GM04504 (cell line): ENCODE measurements at regions not wholly inside any gene's neighbourhood (a gene's known extent, or its start where the extent isn't known, plus 50 kb on each side); places are given as distances from the start of the nearest gene placed in this dataset.

ENCODE experiments used
- DNase-seq: peaks from one replicate; pipeline ENCODE4 v3.0.0-alpha.2; 2012; ENCODE audit warnings: low read depth

DNA sequence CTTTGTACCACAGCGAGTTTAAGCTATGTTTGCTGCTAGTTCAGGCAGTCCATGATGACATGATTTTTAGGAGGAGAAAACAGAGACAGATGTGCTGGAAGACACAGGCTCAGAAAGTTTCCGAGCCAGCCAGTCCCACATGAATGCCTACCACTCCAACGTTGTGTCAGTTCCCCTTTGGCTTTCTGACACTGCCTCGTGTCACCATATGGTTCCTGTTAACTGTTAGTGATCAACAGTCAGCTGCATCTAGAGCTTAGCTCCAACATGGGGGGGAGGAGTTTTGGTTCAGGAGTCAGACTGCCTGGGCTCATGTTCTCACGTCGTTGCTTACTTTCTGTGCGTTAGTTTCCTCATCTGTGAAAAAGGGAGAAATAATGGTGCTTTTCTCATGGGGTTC lies 343.7 kb downstream of the MID1IP1 start:
- no peak for DNase-seq

DNA sequence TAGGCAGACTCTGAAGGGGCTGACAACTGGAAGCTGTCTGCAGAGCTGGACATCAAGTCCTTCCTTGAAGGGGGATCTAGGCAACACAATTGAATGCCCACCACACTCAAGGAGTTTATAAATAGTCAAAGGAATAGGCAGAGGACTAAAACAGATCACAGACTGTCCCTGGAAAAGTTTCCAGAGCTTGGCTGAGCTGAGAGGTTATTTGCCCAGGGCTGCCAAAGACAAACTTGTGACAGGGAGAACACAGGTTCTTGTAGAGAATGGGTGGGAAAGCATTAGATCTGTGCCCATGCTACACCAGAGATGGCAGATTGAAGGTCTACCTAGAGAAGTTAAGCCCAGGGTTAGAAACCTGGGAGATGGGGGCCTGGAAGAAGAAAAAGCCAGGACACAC lies 344.6 kb downstream of the MID1IP1 start:
- no peak for DNase-seq

DNA sequence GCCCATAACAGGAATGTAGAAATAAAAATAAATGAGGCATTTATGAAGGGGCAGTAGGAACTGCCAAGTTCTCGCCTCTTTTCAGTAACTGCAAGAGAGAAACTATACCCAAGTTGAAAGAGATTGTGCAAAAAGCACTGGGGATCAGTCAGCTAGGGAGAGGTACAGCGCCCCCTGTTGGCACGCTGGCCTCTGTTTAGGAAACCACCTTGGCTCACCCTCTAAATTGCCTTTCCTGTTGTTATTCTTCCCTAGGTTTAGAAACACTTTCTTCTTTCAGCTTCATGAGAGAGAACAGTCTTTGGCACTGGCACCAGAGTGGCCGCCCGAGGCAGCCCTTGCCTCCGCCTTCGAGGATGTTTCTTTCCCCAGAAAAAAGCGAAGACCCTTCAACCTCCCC lies 348.5 kb downstream of the MID1IP1 start:
- no peak for DNase-seq

DNA sequence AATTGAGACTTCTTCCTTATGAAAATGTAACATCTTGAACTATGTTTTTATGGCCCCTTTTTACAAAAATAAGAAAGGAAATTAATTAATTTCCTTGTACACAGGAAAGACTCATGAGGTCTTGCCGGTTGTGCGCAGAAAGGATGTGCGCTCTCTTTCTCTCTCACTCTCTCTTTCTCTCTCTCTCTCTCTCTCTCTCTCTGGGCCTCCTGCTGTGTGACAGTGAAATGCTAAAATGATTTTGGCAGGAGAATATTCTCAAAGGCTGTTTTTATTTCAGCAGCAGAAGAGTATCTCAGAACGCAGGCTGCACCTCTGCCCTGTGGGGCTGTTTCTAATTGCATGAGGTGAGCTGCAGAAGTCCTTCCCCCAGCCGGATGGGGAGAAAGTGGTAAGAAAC lies 349.0 kb downstream of the MID1IP1 start:
- DNase-seq = no peak

DNA sequence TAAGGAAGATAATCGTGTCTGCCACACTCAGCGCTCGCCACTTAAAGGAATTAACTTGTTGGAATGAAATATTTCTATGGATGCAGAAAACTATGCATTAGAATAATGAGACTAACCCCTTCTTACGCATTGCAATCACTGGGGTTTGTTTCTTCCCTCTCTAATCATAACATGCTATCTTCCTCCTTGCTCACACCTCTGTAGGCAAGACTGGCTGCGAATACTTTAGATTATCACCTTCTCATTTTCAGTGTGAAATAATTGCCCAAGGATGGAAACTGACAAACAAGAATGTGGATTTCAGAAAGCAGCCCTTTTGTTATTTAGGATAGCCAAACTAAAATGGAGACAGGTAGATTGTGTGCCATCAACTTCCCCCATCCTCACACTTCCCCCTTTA lies 349.4 kb downstream of the MID1IP1 start:
- DNase-seq = no peak

DNA sequence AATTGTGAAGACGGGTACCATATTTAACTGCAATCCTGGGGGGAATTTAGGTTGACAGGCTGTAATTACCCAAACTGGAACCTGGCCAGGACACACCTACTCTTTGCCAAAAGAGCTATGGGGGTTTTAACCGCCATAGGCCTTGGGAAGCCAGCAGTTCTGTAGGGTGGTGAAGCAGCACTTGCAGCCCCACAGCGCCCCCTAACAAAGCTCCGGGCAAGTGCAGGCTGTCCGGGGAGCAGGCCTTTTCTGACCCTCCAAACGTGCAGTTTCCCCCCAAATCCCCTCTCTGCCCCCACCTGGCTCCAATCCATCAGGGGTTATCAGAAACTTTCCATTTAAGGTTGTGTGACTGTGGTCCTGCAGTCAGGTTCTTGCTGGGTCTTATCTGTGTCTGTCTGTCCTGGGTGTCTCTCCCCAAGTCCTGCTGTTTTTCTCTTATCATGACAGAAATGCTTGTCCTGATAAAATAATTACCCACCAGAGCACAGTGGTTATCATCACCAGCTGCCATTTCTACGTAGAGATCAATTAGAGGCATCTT lies 350.9 kb downstream of the MID1IP1 start:
- no peak for DNase-seq

DNA sequence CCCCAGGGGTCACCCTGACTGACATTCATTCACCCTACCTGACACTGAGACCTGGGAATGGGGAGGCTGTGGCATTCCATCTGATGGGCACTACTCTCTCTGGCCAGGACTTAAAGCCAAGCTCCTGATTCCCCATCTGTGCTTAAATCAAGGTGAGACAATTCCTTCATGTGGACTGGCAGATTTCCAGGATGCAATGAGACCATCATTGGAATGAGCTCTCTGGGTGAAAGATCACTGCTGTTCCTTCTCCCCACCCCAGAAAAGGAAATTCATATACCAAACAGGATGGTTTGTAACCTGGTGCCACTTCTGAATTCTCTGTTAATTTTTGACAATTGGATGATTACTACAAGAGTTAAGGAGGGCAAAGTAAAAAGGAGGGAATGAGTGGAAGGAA lies 354.8 kb downstream of the MID1IP1 start:
- no peak for DNase-seq

DNA sequence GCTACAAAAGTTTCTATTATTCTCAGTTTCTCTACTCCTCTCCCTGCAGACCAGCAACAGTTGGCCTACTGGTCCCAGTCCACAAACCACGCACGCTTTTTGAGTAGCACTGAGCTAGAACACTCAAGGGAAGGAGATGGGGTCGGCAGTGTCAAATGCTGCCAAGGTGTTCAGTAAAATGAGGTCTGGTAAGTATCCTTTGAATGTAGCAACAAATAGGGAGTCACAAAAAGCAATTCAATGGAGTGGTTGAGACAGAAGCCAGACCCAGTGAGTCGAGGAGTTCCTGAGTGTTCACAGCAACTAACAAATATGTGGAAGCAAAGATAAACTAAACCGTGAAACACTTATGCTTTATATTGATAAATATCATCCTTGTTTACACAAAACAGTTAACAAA lies 355.7 kb downstream of the MID1IP1 start:
- no peak for DNase-seq

DNA sequence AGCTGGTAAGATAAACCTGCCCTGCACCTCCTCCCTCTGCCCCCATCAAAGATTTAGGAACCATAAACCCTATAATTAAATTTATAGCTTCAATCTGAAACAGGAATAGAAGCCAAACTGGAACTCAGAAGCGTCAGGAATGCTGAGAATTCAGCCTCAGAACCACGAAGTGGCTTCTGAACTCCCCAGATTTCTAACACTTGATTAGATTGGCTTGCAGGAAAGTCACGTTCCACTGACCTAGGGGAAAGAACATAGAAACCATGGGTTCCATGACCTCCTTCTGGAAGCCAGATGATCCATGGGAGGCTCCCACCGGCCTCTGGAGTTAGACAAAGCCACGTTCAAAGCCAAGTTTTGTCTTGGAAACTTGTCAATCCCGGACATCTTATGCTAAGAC lies 356.5 kb downstream of the MID1IP1 start:
- DNase-seq = no peak

DNA sequence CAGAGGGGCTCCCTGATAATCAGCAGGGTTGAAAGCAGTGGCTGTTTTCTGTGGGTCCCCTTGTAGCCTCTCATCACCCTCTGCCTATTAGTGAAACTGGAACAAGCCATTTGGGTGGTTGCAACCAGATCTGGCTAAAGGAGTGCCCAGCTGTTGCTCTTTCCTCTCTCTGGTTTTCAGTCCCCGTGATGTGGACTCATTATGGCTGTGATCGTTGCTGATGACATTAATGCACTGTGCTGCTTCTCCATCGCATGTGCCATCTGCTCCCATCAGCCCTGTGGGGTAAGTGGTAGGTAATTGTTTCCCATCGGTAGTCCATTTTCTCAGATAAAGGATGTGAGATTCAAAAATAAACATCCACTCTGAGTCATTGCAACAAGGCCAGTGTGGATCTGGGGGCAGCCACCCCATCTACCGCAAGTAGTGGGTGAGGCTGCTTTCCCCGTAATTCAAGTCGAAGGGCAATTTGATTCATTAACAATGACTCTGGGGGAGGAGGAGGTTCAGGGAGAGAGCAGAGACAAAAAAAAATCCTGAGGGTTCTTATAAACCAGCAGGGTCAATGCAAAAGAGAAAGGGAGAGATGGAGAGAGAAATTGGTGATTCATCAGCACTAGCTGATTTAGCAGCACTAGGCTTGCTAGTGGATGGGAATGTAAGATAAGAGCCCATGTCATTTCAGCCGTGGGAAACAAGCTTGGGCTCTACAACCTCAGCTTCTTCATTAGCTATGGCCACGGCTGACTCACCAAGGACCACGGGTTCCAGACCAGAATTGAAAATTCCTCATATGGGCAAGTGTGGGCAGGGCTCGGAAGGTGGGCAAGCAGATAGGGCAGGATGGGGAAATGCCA lies 357.8 kb downstream of the MID1IP1 start:
- DNase-seq = no peak

DNA sequence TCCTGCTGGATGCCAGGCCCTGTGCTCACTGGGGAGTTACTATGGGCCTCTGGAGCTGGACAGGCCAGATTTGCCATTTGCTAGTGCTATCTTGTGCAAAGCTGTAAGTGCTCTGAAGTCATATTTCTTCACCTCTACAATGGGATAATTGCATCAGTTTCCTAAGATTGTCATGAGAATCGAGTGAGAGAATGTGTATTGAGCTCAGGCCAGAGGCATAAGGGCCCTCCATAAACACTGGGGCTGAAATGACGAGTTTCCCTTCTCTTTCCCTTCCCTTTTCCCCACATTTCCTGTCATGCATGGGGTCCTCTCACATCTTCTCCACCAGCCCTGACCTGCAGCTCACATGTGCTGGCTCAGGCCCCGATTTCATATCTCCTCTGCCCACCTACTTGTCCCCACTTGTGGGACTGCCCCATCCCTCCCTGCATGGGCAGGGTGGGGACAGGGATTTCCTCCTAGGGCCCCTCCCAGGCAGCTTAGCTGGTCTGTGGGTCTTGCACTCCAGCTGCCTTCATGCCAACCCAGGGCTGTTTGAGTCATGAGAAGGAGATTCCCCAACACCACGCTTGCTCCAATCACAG lies 358.8 kb downstream of the MID1IP1 start:
- DNase-seq = no peak

DNA sequence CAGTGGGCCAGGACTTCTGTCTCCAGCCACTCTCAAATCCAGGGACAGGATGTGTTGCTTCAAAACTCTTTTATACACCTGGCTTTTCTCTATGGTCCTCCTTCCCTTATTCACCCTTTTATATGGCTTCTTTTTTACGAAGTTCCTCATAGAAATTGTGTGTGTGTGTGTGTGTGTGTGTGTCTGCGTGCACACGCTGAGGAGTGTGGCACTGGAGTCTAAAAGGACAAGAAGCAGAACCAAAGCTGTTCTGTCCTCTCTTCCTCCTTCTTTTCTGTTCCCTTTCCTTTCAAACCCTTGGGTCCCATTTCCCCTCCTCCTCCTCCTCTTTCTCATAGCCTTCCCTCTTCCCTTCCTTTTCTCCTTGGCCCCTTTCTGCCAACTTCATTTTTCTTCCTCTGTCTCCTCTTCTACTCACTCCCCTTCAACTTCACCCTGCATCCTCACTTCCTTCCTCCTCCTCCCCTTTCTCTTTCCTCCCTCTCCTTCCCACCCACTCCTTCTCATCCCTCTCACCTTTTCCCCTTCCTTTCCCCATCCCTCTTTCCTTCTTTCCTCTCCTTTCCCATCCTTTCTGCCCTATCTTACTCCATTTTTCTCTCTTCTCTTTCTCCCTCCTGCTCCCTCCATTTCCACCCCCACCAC lies 360.5 kb downstream of the MID1IP1 start:
- DNase-seq = no peak

DNA sequence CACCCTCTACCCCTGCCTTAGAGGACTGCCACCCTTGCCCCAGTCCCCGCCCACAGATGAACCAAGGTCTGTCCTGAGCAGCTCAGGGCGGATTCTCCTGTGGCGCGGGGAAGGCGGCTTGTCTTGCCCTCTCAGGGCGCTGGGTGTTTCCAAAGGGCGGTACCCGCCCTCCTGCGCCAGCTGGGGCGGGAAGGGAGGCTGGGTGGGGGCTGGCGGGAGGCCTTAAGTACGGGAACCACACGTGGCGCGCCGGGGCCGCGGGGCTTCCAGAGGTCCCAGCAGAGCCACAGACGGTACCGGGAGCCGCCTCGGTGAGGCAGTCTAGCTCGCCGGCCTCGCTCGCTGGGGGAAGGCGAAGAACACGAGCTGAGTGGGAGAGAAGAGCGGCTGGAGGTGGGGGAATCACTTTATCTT lies 361.1 kb downstream of the MID1IP1 start:
- DNase-seq = no peak

DNA sequence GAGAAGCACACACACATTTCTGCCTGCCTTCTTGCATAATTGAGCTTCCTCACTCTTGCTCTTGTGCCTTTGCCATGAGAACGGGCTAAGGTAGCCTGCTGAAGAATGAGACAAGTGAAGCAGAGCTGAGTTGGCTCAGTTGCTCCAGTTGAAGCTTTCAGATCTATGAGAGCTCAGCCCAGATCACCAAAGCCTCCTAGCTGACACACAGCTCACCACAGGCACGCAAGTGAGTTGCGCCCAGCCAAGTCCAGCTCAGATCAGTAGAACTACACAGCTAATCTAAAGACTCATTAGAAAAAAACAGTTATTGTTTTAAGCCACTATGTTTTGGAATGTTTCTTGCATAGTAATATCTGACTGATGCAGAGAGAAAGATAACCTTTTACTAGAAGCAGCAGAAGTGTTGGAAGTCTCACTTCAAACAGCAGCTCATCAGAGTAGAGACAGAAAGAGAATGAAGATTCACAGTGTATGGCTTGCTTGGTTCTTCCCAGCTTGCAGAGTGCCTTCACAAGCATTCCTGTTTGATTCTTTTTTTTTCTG lies 362.4 kb downstream of the MID1IP1 start:
- no peak for DNase-seq

DNA sequence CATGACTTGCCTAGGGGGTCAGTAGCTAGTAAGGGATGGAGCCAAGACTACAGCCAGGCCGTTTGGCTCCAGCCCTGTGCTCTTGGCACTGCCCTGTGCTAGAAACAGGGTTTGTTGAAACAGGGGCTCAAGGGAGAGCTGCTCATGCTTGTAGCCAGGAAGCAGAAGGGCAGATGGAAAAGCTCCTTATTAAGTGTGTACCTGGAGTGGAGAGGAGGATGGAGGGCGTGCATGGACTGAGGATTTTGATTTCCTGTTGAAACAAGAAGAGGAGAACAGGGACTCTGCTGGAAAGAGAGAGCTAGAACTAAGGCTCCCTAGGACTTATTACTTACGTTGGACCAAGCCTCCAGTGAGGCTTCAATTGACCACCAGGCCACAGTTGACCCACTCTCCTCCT lies 363.0 kb downstream of the MID1IP1 start:
- DNase-seq = no peak

DNA sequence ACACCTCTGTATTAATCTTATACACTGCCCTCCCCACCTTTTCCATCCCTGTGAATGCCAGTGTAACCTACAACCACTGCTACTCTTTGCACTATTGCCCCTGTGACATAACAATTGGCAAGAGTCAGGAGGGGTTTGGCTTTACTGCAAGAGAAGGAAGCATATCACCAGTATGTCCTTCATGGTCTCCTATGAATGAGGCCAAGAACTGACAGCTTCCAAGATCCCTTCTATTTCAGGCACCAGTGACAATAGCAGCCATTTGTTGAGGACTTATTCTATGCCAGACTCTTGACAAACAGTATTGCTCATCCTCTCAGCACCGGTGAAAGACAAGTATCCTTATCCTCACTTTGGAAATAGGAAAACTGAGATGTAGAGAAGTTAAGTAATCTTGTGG lies 363.9 kb downstream of the MID1IP1 start:
- no peak for DNase-seq

DNA sequence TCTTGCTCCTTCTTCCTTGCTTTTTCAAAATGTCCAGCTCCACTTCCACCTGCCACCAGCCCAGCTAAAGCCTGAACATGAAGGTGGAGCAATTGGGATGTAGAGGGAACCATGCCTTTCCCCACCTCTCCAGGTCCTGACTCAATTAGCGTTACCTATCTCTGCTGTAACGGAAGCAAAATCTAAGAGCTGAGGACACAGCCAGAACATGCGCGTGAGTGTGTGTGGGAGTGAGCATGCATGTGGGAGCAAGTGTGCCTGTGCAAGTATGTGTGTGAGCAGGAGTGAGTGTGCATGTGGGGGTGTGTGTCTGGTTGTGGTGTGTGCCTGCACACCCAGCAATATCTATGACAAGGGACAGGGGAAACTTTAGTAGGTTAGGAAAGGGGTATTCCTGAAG lies 364.5 kb downstream of the MID1IP1 start:
- DNase-seq = no peak

DNA sequence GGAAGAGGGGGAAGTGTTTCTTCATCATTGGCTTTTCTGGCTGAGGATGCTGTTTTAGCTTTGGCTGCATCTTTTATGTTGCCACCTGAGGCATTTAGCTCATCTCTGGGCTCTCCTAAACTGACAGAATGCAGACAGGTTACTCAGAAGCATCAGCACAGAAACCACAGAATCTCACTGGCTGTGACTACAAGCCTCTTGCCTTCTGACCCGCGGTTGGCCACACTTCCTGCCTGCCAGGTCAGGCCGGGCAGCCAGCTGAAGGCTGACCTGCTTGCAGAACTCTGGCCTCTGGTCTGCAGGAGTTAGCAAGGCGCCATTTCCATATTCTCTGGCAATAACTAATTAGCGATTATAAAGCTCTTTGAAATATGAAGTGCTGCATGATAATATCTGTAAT lies 366.5 kb downstream of the MID1IP1 start:
- no peak for DNase-seq

DNA sequence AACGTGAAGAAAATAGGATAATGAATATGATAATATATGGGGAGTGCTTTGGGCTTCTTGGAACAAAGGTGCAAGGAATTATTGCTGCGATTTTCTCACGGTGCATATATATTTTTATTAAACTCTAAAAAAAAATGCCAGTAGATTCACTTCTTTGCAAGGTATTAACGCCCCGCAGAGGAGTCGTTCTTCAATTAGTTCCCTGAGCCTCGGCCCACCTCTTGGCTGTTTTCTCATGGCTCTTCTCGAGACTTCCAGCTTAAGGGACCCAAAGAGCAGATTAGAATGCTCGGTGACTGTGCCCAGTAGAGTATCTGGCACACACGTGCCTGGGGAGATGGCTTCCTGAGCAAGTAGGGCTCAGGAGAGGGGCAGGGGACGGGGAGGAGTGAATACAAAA lies 367.4 kb downstream of the MID1IP1 start:
- no peak for DNase-seq

DNA sequence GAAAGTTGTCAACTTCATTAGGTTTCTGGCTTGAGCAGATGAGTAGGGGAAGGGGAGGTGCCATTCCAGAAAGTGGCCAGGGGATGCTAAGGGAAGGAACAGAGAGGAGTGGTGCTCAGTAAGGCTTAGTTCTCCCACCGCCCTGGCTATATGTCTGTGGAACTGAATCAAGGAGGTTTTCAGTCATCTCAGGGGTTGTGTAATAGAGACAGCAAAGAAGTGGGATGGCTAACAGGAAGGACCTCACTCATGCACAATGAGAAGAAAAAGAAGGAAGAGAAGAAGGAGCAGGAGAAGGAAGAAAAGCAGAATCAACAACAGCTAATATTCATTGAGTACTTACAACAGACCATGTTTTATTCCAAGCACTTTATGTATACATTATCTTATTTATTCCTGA lies 368.7 kb downstream of the MID1IP1 start:
- no peak for DNase-seq

DNA sequence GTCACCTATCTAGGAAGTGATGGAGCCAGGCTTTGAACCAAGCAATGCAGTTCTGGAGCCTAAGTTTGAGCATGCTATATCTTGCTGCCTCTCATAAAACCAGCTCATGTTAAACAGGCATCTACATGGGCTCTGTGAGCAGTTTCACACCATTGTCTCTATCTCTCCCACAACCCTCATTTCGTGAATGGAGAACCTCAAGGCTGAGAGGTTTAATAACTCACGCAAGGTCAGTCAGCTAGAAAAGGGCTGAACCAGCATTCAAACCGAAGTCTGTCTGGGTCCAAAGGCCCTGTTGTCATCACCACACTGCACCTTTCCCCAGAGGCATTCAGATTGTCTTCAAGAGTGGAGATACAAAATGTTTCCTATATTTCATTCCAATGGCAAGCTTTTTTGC lies 369.2 kb downstream of the MID1IP1 start:
- DNase-seq = no peak

DNA sequence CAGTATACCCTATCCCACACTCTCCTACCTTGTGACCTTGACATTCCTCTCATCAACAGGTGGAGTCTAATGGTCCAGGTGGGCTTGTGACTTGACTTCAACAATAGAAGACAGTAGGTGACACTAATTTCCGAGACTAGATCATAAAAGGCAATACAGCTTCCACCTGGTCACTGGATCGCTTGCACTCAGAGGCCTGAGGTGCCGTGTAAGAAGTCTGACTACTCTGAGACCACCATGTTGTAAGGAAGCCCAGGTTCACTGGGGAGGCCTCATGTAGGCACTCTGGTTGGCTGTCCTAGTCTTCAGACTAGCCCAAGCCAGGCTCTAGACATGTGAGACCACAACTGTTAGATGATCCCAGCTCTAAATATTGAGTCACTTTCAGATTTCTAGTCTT lies 370.4 kb downstream of the MID1IP1 start:
- DNase-seq = no peak

DNA sequence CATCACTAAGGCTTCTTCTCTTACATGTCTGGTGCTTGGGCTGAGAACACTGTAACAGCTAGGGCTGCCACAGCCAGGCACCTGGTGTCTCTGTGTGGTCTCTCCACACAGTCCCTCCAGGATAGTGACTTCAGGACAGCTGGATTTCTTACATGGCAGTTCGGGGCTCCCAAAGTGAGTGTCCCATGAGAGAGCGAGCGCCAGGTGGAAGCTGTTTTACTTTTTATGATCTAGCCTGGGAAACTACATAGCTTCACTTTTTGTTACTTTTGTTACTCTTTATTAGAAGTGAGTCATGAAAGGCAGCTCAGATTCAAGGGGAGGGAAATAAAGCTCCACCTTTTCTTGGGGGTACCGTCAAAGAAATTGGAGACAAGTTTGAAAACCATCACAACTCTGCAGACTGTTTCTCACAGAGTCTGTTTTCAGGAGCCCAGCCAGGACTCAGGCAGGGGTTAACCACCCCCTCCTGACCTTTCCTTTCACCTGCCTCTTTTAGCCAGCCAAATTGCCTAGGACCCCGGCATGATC lies 373.0 kb downstream of the MID1IP1 start:
- DNase-seq = no peak
